Left lobe of liver (tissue), 2 donors: ENCODE measurements at regions not wholly inside any gene's neighbourhood (a gene's known extent, or its start where the extent isn't known, plus 50 kb on each side); places are given as distances from the start of the nearest gene placed in this dataset.
"Not testable (repeated sequence)": the region's sequence is repeated elsewhere in the genome, so short reads cannot be mapped to it uniquely, and the experiment has no call there.

Experiments used
- ATAC-seq: fragments of 200-7000 bp; cut with Tn5 transposase; one replicate; pipeline ENCODE4 v1.9.1; 2020; ENCODE audit warnings: mild to moderate bottlenecking, moderate library complexity
- DNase-seq: peaks from one replicate; pipeline ENCODE4 v3.0.0-alpha.2; 2020; ENCODE audit warnings: low spot score
- donor health status: DM: no; HTN: no; CAD: no; lungs with moderate emphysema.
- donor health status: DM: no; HTN: yes; CAD: no.

- DNase-seq: no peak
- ATAC-seq: peak; percentile 42
Observed at GRCh38 chr3:188972310-188972709, 199.5 kb upstream of the TPRG1 start.

DNA sequence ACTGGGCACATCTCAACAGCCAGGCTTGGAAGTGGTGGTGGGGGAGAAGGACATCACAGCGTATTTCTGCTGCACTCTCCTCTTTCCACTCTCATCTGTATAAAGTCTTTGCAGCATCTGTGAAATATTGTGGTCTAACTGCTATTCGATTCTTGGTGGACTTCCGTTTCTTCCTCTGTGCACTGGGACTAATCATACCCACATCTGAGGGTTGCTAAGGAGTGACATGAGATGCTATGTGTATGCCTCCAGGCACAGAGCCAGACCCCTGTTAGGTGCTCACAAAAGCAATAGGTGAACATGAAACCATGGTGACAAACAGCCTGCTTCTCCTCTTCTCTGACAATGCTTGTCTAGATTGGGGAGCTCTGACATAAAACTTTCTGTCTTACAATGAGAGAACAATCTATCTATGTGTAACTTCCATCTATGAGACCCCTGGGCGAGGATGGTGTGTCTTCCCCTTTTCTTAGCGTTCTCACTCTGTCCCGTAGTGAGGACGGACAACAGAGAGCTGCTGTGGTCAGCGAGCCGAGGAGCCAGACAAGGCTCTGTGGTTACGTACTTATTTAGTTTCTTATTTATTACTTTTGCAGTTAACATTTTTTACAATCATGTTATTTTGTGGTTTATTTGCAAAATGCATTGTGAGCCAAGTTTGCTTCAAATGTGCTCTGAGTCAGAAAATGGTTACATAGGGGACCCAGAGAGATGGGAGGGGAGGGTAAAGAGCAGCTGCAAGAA is 196.7 kb upstream of the TPRG1 start:
- no peak for DNase-seq
- ATAC-seq: no peak

DNA sequence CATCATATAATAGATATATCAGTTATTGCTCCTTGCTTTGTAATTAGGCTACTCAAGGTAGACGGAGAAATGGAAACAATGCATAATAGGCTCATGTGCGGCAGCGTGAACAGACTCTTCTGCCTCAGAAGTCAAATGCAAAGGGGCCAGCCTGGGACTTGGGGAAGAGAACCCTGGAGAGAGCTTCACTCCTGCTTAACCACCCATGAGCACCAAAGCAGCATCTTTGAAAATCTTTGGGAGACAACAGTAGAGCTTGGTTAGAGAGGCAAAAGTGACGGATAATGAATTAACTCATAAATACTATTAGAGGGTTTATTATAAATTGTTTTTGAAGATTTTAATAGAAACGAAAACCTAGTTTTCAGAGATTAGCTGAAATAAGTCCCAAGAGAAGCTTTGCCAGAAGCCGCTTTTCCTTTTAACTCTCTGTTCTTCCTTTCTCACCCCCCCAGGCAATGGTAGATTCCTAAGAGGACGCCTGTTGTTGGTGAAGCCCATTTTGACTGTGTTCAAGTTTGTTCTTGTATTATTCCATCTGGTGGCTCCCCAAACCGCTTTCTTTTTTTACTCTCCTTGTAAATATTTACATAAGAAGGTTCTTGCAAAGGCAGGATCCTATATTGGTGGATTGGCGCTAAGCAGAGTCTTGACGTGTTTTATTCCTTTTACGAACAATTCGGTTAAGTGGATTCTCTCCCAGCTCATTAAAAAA is 196.0 kb upstream of the TPRG1 start:
- DNase-seq (no peak), ATAC-seq (no peak)

DNA sequence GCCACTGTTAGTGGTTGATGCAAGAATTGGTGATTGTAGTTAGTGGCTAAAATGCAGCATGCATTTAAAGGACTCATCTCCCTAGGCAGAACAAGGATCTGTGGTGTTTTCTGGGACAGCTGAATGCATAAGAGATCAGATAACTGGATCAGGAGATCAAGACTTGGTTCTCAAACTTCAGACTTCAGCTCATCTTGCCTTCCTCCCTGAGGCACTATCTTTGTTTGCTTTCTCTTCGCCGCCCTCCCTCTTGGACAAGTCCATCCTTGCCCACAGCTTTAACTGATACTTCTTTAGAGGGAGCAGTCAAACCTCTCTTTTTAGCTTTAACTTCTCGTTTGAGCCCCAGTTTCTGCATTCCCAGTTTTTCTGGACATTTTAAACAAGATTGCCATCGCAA is 195.4 kb upstream of the TPRG1 start:
- no peak for ATAC-seq
- no peak for DNase-seq

GRCh38 chr3:188978421-188979171 is 193.2 kb upstream of the TPRG1 start:
- no peak for ATAC-seq
- DNase-seq: no peak

DNA sequence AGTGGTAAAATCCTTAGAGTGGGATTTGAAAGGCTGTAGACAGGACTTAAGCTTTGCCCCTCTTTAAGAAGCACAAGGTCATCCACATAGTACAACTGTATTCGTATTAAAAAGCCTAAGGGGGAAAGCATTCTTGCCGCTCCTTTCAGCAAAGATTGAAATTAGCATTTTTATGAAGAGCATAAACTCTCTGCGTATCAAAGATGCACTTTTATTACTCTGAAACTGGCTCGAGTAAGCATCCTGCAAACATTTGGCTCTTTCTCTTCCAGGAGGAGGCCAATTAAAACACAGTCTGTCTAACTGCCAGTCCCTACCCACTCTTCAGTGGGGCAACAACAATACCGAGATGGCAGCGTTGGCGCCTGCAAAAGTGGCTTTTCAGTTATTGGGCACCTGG is 192.5 kb upstream of the TPRG1 start:
- ATAC-seq (no peak), DNase-seq (no peak)

- no peak for ATAC-seq
- no peak for DNase-seq
Observed at GRCh38 chr3:188979669-188980310, 192.0 kb upstream of the TPRG1 start.

DNA sequence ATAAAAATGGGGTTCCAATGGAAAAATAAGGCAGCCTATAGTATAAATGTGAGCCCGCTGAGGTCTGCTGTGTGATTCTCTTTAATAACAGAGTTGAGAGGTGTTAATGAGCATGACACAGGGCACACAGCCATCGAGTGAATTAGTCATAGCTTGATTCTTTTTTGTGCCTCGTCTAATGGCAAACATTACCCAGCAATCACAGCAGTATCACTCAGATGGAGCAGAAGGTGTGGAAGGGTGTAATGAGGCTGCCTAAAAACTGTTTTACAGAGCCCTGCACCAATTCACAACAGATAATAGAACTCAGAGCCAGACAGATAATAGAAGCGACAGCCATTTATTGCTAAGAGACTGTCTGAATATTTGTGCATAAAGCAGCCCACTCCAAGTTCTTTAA is 178.6 kb upstream of the TPRG1 start:
- no peak for ATAC-seq
- no peak for DNase-seq

- DNase-seq (no peak), ATAC-seq (no peak)
Observed at GRCh38 chr3:189001559-189001958, 170.2 kb upstream of the TPRG1 start.

DNA sequence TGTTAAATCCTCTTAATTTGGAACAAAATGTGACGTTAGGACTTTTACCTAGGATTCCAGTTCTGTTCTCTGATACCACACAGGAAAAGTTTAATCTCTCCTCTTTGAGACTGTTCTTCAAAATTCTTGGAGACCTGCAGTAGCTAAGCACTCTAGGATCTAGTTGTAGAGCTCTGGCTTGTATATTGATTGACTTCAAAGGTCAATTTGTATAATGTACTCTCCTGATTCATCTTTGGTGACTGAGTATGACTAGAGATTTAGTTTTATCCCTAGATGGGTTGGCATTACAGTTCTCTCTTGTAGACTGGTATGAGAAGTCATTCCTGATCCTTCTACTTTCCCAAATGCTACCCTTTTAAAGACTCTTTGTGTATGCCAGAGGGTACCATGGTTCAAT is 168.4 kb upstream of the TPRG1 start:
- DNase-seq (no peak), ATAC-seq (peak; percentile 70)

DNA sequence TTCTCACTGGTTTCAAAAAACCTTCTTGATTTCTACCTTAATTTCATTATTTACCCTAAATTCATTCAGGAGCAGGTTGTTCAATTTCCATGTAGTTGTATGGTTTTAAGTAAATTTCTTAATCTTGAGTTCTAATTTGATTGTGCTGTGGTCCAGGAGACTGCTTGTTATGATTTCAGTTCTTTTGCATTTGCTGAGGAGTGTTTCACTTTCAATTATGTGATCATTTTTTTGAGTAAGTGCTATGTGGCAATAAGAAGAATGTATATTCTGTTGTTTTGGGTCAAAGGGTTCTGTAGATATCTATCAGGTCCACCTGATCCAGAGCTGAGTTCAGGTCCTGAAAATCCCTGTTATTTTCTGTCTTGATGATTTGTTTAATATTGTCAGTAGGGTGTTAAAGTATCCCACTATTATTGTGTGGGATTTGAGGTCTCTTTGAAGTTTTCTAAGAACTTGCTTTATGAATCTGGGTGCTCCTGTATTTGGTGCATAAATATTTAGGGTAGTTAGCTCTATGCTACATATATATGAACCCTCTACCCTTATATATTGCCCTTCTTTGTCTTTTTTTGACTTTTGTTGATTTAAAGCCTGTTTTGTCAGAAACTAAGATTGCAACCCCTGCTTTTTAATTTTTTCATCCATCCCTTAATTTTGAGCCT is 158.4 kb upstream of the TPRG1 start:
- ATAC-seq (no peak), DNase-seq (no peak)

- no peak for ATAC-seq
- DNase-seq: no peak
Observed at GRCh38 chr3:189014526-189014925, 157.2 kb upstream of the TPRG1 start.

DNA sequence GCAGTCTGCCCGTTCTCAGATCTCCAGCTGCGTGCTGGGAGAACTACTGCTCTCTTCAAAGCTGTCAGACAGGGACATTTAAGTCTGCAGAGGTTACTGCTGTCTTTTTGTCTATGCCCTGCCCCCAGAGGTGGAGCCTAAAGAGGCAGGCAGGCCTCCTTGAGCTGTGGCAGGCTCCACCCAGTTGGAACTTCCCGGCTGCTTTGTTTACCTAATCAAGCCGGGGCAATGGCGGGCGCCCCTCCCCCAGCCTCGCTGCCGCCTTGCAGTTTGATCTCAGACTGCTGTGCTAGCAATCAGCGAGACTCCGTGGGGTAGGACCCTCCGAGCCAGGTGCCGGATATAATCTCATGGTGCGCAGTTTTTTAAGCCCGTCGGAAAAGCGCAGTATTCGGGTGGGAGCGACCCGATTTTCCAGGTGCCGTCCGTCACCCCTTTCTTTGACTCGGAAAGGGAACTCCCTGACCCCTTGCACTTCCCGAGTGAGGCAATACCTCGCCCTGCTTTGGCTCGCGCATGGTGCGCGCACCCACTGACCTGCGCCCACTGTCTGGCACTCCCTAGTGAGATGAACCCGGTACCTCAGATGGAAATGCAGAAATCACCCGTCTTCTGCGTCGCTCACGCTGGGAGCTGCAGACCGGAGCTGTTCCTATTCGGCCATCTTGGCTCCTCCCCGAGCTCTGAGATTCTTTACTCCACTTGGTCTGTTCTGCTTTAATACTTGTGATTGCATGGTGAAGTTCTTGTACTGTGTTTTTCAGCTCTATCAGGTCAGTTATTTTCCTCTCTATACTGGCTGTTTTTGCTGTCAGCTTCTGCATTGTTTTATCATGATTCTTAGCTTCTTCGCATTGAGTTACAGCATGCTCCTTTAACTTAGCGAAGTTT is 148.9 kb upstream of the TPRG1 start:
- not testable (repeated sequence) for DNase-seq, ATAC-seq

GRCh38 chr3:189025866-189026265 is 145.9 kb upstream of the TPRG1 start:
- DNase-seq (no peak), ATAC-seq (no peak)

DNA sequence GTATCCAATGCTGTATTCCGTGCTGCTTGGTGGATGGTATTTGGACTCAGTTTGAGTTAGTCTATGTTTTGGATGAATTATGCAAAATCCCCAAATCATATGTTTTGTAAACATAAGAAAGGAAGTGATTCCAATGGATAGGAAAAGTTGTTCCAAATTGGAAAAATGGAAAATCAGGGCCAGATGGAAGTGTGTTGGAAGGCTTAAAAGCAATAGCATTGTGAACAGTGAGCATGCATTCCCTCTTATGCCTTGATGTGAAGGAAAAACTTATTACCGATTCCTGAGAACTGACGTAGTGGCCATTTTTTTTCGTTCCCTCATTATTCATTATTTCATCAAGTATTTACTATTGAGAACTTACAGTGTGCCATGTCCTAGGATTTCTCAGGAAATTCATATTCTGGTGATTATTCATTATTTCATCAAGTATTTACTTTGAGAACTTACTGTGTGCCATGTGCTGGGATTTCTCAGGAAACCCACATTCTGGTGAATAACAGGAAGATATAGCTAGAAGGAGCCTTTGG is 144.1 kb upstream of the TPRG1 start:
- no peak for ATAC-seq
- DNase-seq: no peak

- DNase-seq (no peak), ATAC-seq (peak; percentile 58)
Observed at GRCh38 chr3:189038773-189039745, 132.7 kb upstream of the TPRG1 start.

DNA sequence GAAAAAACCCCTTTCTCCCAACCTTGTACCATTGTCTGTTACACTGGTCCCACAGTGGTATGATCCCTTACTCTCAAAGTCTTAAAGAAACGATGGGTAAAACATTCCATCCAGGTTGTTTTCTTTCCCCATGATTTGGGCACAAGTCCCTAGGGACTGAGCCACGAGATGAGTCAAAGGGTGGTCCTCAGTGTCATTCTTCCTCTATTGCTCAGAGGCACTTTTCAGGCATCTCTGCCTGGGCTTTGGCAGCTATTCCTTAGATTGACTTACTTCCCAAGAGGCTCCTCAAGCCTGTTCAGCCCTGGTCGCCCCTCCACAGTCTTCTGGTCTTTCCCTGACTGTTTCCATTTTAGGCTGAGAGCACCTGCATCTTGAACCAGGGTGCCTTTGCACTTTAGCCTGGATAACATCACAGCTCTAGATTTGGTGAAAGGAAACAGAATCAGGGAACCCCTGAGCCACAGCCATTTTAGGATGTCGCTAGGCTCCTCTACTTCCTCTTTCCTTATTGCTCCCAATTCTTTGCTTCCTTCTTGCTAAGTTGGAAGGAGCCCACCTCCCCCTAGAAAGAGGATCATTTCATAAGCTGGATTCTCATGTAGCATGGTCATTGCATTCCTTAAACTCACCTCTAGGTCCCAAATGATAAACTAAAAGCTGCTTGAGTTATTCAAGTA is 131.0 kb upstream of the TPRG1 start:
- no peak for DNase-seq
- no peak for ATAC-seq
